HG03196 (cell line): ENCODE measurements at regions not wholly inside any gene's neighbourhood (a gene's known extent, or its start where the extent isn't known, plus 50 kb on each side); places are given as distances from the start of the nearest gene placed in this dataset.

Experiments used
- ATAC-seq: cut with Tn5 transposase; IDR thresholded peaks from one replicate; pipeline ENCODE4 v1.9.1; 2021; ENCODE audit not compliant: unreplicated experiment

- no peak for ATAC-seq
These were observed 221.0 kb downstream of the ASCL1 start for GRCh38 chr12:103178366-103179080.

- peak; percentile 90 for ATAC-seq
These were observed 224.1 kb downstream of the ASCL1 start for GRCh38 chr12:103181366-103182152.

- no peak for ATAC-seq
These were observed 224.8 kb downstream of the ASCL1 start for GRCh38 chr12:103182299-103182698.

- ATAC-seq, result no peak
These were observed 239.0 kb downstream of the ASCL1 start for GRCh38 chr12:103196467-103196866.

- ATAC-seq, result no peak
These were observed 240.4 kb downstream of the ASCL1 start for GRCh38 chr12:103197725-103198388.

GRCh38 chr12:103198499-103198898 lies 241.0 kb downstream of the ASCL1 start:
- ATAC-seq, result no peak

- ATAC-seq, result no peak
These were observed 248.4 kb downstream of the ASCL1 start for GRCh38 chr12:103205906-103206305.

- no peak for ATAC-seq
These were observed 250.5 kb downstream of the ASCL1 start for GRCh38 chr12:103207936-103208335.

- no peak for ATAC-seq
These were observed 254.6 kb downstream of the C12orf42 start for GRCh38 chr12:103241184-103241583.

GRCh38 chr12:103244596-103244995 lies 251.2 kb downstream of the C12orf42 start:
- no peak for ATAC-seq

GRCh38 chr12:103247531-103247930 lies 248.2 kb downstream of the C12orf42 start:
- ATAC-seq, result no peak

GRCh38 chr12:103249607-103250006 lies 246.2 kb downstream of the C12orf42 start:
- no peak for ATAC-seq

- ATAC-seq, result no peak
These were observed 245.3 kb downstream of the C12orf42 start for GRCh38 chr12:103250487-103250886.
